Ovary (tissue), 7 donors: ENCODE measurements at regions not wholly inside any gene's neighbourhood (a gene's known extent, or its start where the extent isn't known, plus 50 kb on each side); places are given as distances from the start of the nearest gene placed in this dataset.

Experiments used
- DNase-seq, 5 donors: peaks; one replicate each; pipeline ENCODE4 v3.0.0-alpha.2; 2019 to 2020
- H3K27ac ChIP-seq, 2 donors: fragments of 200-600 bp; one replicate each; pipeline versions ENCODE4 v1.5.1 to v1.8.0; 2019 to 2022
- H3K27me3 ChIP-seq: fragments of 200-600 bp; one replicate; pipeline ENCODE4 v1.8.0; 2022
- H3K36me3 ChIP-seq: fragments of 200-600 bp; sonication (generic); one replicate; pipeline ENCODE4 v1.5.1; 2019
- H3K4me1 ChIP-seq: one replicate; pipeline ENCODE4 v1.8.1; 2013; ENCODE audit warnings: mild to moderate bottlenecking, moderate library complexity; ENCODE audit not compliant: insufficient read depth
- H3K4me3 ChIP-seq: fragments of 200-600 bp; sonication (generic); one replicate; pipeline ENCODE4 v1.5.1; 2017
- H3K9me3 ChIP-seq, 2 donors: fragments of 200-600 bp in 1 of 2; sonication (generic) in 1 of 2; one replicate each; pipeline versions ENCODE4 v1.5.1 to v1.8.1; 2013 to 2019; ENCODE audit warnings: mild to moderate bottlenecking in 1 of 2, moderate library complexity in 1 of 2
- CTCF ChIP-seq, 3 donors: fragments of 450-650 bp in 2 of 3; fragments of 200-600 bp in 1 of 3; IDR thresholded peaks; one replicate each; pipeline versions ENCODE4 v1.5.1 to v1.8.0; 2016 to 2022; ENCODE audit warnings: antibody characterized with exemption in 3 of 3, mild to moderate bottlenecking in 1 of 3
- EP300 ChIP-seq: sonication (generic); formaldehyde crosslinking; IDR thresholded peaks from one replicate; pipeline ENCODE4 v1.6.1; 2017; ENCODE audit warnings: antibody characterized with exemption
- POLR2A ChIP-seq: fragments of 450-650 bp; IDR thresholded peaks from one replicate; pipeline ENCODE4 v1.6.1; 2017; ENCODE audit warnings: antibody characterized with exemption, mild to moderate bottlenecking, moderate library complexity
- WGBS, 3 donors: extraction: QIAGEN DNeasy Blood & Tissue Kit in 1 of 3; methylation state at CpG; one replicate each; pipeline versions ENCODE4 v1.1.5 to v1.1.7; 2013 to 2017; 5-methylcytosine and 5-hydroxymethylcytosine counted together
- intact Hi-C, 4 donors: fragments of 100-400 bp; cut with DNase I; formaldehyde crosslinking; loops; one replicate each; pipeline versions ENCODE4 v1.11.0 to v1.15.1; 2022 to 2023
- donor health status: DM: no; HTN: no; CAD: no; lungs with moderate emphysema.
- donor health status: DM: no; HTN: no; CAD: no.
- donor health status: Bipolar disorder and iron deficiency.
- donor health status: DM: no; HTN: no; CAD: no.
- donor health status: DM: yes; HTN: yes; CAD: no.

- intact Hi-C loops, result loop anchor here in 2 of 4 donors (10.0 kb wide), 2 partner anchors 972 to 982 kb away; no protein-coding TSS in a partner anchor
- Histone ChIP-seq H3K4me1 (no peaks in the 10 kb centered on the region), H3K27ac (no peak overlapping the region), H3K4me3 (no peak overlapping the region), H3K27me3 (no peaks in the 10 kb centered on the region), H3K36me3 (no peaks in the 10 kb centered on the region), H3K9me3 (peaks cover 0 to 4% of the 10 kb centered on the region in 2 donors)
- TF ChIP-seq EP300, result no peak
- WGBS, 3 donors, result 85 to 92% (median 89%) methylated on average over 1 of the region's 1 CpG
- DNase-seq, result no peak
Observed at GRCh38 chr1:222457084-222457483, 90.8 kb downstream of the HHIPL2 start.

GRCh38 chr1:222455188-222455879, 92.6 kb downstream of the HHIPL2 start:
- no peak overlapping the region for H3K4me3 ChIP-seq

GRCh38 chr1:222454782-222455181, 93.1 kb downstream of the HHIPL2 start:
- Histone ChIP-seq H3K36me3 (no peaks in the 10 kb centered on the region), H3K9me3 (peaks cover 0 to 4% of the 10 kb centered on the region in 2 donors), H3K27me3 (no peaks in the 10 kb centered on the region), H3K4me3 (no peak overlapping the region), H3K27ac (no peak overlapping the region), H3K4me1 (no peaks in the 10 kb centered on the region)
- intact Hi-C loops, result loop anchor here in 2 of 4 donors (10.0 kb wide), 2 partner anchors 970 to 980 kb away; no protein-coding TSS in a partner anchor
- TF ChIP-seq CTCF (IDR thresholded peaks at IDR 0.05) (no peak), EP300 (no peak), POLR2A (no peak)
- 26 to 32% (median 27%) methylated on average over 13 of the region's 13 CpGs for WGBS, 3 donors
- peak in 3 of 5 donors; percentile 13 to 29 (median 29) for DNase-seq

More at GRCh38 chr1:222455188-222455879, 92.6 kb downstream of the HHIPL2 start:
- intact Hi-C loops, result loop anchor here in 2 of 4 donors (10.0 kb wide), 2 partner anchors 971 to 981 kb away; no protein-coding TSS in a partner anchor
- no peaks in the 10 kb centered on the region for H3K4me1 ChIP-seq
- peaks cover 0 to 4% of the 10 kb centered on the region in 2 donors for H3K9me3 ChIP-seq
- 7 to 8% (median 8%) methylated on average over 16 of the region's 16 CpGs for WGBS, 3 donors
- no peaks in the 10 kb centered on the region for H3K36me3 ChIP-seq
- no peaks in the 10 kb centered on the region for H3K27me3 ChIP-seq
- TF ChIP-seq CTCF (IDR thresholded peaks at IDR 0.05) (peak; percentile 74 to 78 (median 76)), POLR2A (no peak)
- peak; percentile 74 to 88 (median 85) for DNase-seq
- H3K27ac ChIP-seq, result no peak overlapping the region

GRCh38 chr1:222454186-222454585, 93.7 kb downstream of the HHIPL2 start:
- TF ChIP-seq EP300 (no peak), CTCF (IDR thresholded peaks at IDR 0.05) (no peak), POLR2A (no peak)
- WGBS, 3 donors, result 89 to 90% (median 90%) methylated on average over 5 of the region's 5 CpGs
- no peak overlapping the region for H3K4me3 ChIP-seq
- no peaks in the 10 kb centered on the region for H3K36me3 ChIP-seq
- H3K27me3 ChIP-seq, result no peaks in the 10 kb centered on the region
- H3K9me3 ChIP-seq, result peaks cover 0 to 4% of the 10 kb centered on the region in 2 donors
- DNase-seq, result no peak
- no peaks in the 10 kb centered on the region for H3K4me1 ChIP-seq
- no peak overlapping the region for H3K27ac ChIP-seq
- intact Hi-C loops, result loop anchor here in 2 of 4 donors (10.0 kb wide), 2 partner anchors 969 to 979 kb away; no protein-coding TSS in a partner anchor

GRCh38 chr1:222452031-222452430, 95.9 kb downstream of the HHIPL2 start:
- no peaks in the 10 kb centered on the region for H3K4me1 ChIP-seq
- H3K27me3 ChIP-seq, result no peaks in the 10 kb centered on the region
- no peak overlapping the region for H3K4me3 ChIP-seq
- H3K27ac ChIP-seq, result no peak overlapping the region
- no peak for DNase-seq
- TF ChIP-seq POLR2A, result no peak
- no peak for TF ChIP-seq EP300
- no peak for TF ChIP-seq CTCF (IDR thresholded peaks at IDR 0.05)
- WGBS, 3 donors, result 76 to 94% (median 86%) methylated on average over 3 of the region's 3 CpGs
- intact Hi-C loops, result loop anchor here in 2 of 4 donors (10.0 kb wide), 2 partner anchors 967 to 977 kb away; no protein-coding TSS in a partner anchor
- H3K9me3 ChIP-seq, result no peaks in the 10 kb centered on the region
- no peaks in the 10 kb centered on the region for H3K36me3 ChIP-seq
